ENCODE measurements at regions not wholly inside any gene's neighbourhood (a gene's known extent, or its start where the extent isn't known, plus 50 kb on each side); places are given as distances from the start of the nearest gene placed in this dataset.
"Not testable (repeated sequence)": the region's sequence is repeated elsewhere in the genome, so short reads cannot be mapped to it uniquely, and the experiment has no call there.

DNA sequence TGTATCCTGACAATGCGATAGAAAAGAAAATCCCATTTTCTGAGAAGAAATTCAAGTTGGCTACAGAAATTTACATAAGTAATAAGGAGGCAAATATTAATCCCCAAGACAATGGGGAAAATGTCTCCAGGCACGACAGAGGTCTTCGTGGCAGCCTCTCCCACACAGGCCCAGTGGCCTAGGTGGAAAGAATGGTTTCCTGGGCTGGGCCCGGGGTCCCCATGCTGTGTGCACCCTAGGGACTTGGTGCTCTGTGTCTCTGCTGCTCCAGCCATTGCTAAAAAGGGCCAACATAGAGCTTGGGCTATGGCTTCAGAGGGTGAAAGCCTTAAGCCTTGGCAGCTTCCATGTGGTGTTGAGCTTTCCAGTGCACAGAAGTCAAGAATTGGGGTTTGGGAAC, 102.5 kb upstream of the LYPLAL1 start:
- no peak for DNase-seq

- DNase-seq: no peak
These were observed 101.3 kb upstream of the LYPLAL1 start for GRCh38 chr1:219072329-219072728.

GRCh38 chr1:219074084-219074728, 99.5 kb upstream of the LYPLAL1 start:
- DNase-seq: no peak

DNA sequence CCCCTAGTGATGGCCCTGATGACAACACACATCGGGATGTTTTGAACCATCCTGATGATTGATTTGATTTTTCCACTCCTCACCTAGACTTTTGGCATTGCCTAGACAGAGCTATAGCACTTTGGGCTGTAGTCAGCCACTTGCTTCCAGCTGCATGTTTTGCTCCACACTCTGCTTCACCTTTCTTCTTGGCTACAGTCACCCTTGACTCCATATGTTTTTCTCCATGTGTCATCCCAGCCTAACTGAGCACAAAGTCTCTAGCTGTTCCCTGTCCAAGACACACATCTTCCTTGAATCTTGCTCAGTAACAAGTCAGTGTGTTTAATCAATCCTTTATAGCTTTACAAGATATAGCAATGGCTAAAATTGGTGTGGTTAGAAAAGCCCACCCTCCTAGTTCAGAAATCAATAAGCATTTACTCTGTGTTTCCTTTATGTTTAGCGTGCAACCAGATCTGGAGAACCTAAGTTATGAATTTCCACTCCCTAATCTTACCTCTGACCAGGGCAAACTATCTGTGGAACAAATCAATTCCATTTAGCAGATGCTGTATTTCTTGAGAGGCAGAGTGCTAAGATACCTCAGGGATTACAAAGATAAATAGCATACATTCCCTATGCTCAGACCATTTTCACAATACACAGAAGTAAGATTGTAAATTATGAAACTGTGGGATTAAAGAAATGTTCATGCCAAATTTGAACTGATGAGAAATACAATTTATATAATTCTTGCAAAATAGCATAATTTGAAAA, 98.4 kb upstream of the LYPLAL1 start:
- no peak for DNase-seq

DNA sequence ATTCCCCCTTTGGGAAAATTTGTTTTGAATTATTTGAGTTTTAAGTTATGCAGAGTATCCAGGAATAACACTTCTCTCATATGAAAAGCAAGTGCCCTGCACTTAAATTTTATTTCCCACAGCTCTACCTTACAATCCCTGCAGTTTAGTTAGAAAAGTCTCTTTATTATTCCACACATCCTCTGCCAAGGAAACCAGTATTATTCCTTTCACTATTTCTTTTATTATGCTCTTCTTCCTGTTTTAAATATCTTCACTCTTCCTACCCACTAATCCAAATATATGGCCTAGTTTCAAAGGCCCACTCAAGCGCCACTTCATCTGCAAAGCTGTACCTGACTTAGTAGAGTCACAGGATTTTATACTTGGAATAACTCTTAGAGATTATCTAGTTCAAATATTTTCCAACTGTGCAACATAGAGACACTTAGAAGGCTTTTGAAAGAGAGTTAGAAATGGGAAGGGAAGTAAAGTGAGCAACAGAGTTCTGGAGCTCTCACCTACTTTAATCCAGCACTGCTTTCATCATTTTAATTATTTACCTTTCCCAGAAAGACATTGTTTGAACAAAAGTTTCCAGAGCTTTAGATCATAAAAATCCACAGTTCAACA, 97.2 kb upstream of the LYPLAL1 start:
- DNase-seq: no peak

DNA sequence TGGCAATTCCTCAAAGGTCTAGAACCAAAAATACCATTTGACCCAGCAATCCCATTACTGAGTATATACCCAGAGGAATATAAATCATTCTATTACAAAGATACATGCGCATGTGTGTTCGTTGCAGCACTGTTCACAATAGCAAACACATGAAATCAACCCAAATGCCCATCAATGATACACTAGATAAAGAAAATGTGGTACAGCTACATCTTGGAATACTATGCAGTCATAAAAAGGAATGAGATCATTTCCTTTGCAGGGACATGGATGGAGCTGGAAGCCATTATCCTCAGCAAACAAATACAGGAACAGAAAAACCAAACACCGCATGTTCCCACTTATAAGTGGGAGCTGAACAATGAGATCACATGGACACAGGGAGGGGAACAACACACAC, 95.9 kb upstream of the LYPLAL1 start:
- not testable (repeated sequence) for DNase-seq

DNA sequence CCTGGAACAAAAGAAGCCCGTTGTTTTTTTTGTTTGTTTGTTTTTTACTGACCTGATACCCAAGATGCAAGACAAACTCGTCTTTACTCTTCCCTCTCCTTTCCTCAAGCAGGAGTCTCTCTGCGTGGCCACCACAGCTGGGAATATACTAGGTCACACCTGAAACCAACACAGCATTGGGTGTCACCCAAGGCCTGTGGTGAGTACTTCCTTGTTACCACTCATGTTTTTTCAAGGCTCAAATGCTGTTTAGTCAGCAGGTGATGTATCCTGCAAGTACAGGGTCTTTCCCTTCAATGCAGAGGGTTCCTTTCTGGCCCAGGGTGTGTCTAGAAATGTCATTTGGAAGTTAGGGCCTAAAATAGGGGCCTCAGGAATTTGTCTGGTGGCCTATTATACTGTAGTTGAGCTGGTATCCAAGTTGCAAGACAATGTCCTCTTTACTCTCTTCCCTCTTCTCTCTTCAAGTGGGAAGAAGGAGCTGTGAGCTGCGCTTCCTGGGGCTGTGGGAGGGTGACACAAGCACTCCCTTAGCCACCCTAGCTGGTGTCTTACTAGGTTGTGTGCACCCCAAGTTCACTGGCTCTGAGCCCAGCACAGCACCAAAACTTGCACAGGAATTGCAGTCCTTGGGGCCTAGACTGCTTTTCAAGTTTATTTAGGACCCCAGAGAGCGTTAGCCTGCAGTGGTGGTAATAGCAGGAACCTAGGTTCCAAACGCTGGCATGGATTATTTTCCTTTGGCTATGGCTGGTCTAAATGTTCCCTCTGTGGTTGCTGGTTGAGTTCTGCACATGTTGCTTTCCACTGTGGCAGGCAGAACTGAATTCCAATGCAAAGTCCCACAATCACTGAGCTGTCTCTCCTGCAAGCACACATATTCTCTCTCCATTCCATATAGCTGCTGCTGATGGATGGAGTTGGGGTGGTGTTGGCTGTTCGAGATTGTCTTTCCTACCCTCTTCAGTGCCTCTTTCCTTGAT, 91.4 kb upstream of the LYPLAL1 start:
- no peak for DNase-seq

DNA sequence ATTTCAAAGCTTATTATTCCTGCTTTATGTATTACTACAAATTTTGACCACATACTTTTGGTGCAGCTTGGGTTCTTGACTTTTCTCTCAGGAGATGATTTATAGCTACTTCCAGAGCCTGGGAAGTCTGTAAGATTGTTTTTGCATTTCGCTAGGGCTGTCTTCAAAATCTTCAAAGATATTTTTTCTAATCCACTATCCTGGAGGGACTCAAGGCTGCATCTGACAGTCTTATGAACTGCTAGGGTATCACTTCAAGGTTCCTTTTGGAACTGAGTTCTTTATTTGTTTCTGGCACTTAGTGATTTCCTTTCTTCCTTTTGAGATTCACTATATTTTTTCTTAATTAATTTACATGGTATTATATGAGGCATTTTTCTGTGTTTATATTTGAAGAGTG, 90.0 kb upstream of the LYPLAL1 start:
- no peak for DNase-seq

- no peak for DNase-seq
These were observed 88.6 kb upstream of the LYPLAL1 start for GRCh38 chr1:219085082-219085481.

DNA sequence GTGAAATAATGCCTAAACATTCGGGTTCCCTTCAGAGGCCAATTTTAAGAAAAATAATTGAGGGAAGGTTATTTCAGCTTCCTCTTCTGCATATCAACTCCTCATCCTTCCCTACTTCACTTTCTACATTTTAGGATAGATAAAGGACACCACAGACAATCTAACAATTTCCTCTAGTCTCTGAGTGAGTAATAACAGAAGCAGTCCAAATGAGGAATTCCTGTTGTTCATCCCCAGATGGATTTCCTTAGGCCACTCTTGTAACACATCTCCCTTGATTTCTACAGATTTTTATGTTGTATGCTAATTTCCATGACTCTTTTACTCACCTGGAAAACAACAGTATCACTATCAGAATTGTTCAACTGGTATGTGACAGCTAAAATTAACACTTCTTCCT, 87.7 kb upstream of the LYPLAL1 start:
- no peak for DNase-seq

- no peak for DNase-seq
These were observed 86.7 kb upstream of the LYPLAL1 start for GRCh38 chr1:219086956-219087469.

DNA sequence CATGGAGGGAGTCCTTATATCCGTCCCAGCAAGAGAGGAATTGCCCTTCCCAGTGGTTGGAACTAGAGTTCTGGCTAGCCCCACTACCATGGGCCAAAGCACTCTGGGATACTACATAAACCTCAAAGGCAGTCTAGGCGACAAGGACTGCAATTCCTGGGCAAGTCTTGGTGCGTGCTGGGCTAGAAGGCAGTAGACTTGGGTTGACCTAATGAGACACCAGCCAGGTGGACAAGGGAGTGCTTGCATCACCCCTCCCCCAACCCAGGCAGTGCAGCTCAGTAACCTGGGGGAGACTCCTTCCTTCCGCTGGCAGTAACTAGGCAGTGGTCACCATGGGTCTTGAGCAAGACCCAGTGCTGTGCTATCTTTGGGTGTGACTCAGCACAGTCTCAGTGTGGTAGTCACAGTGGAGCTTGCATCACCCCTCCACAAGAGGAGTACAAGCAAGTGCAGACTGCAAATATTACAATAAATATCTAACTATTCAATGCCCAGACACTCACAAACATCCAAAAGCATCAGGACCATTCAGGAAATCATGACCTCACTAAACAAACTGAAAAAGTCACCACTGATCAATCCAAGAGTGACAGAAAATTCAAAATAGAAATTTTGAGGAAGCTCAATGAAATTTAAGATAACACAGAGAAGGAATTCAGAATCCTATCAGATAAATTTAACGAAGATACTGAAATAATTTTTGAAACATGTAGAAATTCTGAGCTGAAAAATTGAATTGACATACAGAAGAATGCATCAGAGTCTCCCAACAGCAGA, 84.7 kb upstream of the LYPLAL1 start:
- no peak for DNase-seq

GRCh38 chr1:219090607-219091006, 83.1 kb upstream of the LYPLAL1 start:
- DNase-seq: no peak

DNA sequence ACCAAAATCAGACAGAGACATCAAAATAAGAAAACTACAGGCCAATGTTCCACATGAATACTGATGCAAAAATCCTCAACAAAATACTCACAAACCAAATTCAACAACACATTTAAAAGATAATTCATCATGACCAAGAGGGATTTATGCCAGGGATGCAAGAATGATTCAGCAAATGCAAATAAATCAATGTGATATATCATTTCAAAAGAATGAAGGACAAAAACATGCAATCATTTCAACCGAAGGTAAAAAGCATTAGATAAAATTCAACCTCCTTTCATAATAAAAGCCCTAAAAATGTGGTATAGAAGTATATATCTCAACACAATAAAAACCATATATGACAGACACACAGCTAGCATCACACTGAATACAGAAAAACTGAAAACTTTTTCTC, 81.5 kb upstream of the LYPLAL1 start:
- DNase-seq: no peak

DNA sequence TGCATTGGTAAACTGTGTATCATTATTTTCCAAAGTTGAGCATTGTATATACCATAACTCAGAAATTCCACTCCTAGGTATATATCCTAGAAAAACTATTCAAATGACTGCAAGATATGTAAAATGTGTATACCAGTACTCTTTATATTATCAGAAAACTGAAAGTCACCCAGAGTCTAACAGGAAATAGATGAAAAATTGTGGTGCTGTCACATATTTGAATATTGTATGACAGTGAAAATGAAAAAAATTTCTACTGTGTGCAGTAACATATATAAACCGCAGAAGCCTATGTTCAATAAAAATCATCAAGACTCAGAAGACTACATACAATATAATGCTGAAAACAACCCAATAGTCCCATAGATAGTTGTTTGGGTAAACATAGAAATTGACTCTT, 74.4 kb upstream of the LYPLAL1 start:
- DNase-seq: no peak

DNA sequence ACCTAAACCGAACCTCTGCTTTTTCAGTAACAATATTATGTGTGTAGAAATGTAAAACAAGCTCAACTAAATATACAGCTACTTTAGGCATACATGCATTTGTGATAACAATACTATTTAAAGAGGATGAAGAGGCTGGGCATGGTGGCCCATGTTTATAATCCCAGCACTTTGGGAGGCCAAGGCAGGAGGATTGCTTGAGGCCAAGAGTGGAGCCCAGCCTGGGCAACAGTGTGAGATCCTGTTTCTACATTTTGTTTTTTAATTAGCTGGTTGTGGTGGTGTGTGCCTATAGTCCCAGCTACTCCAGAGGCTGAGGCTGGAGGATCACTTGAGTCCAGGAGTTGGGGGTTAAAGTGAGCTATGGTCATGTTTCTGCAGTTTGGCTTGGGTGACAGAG, 73.6 kb upstream of the LYPLAL1 start:
- DNase-seq: no peak

- not testable (repeated sequence) for DNase-seq
These were observed 71.2 kb upstream of the LYPLAL1 start for GRCh38 chr1:219102466-219102865.

DNA sequence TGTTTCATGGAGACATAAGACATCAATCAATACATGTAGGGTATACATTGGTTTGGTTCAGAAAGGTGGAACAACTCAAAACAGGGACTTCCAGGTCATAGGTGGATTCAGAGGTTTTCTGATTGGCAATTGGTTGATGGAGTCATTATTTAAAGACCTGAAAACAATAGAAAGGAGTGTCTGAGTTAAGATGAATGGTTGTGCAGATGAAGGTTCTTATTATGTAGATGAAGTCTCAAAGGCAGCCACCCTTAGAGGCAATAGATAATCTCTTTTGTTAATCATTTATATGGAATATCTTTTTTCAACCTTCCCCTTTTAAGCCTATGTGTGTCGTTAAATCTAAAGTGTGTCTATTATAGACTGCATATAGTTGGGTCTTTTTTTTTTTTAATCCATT, 67.8 kb upstream of the LYPLAL1 start:
- no peak for DNase-seq

DNA sequence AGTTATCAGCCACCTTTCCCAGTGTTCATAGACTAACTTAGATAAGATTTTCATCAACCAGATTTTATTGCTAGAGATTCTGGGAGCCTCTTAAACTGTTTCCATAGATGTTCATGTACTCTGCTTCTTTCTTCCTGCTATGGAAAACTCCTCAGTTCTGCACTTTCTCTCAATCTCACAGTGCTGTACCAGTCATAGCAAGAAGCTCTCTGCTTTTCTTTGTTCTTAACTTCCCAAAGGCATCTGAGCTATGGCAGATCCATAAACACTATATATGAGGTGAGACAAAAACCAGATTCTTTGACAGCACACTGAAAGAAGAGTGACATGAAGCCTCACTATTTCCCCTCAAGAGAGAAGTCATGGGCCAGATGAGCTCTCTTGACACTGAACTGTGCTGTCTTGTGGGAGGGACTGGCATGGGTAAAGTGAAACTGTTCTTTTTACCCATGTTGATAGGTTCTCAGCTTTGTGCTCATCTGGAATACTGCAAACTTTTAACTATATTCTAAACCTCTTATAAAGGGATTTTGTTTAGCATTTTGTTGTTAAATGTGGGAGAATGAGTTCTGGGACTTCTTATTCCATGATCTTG, 64.2 kb upstream of the LYPLAL1 start:
- DNase-seq: no peak

DNA sequence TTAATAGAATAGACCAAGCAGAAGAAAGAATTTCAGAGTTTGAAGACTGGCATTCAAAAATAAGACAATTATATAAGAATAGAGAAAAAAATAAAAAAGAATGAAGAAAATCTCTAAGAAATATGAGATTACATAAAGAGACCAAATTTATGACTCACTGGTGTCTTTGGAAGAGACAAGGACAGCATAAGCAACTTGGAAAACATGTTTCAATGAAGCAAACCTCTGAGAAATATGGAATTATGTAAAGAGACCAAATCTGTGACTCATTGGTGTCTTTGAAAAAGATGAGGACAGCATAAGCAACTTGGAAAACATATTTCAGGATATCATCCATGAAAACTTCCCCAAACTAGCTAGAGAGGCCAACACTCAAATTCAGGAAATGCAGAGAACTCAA, 60.4 kb upstream of the LYPLAL1 start:
- DNase-seq: no peak

GRCh38 chr1:219114014-219114413, 59.7 kb upstream of the LYPLAL1 start:
- no peak for DNase-seq

GRCh38 chr1:219119839-219120238, 53.8 kb upstream of the LYPLAL1 start:
- no peak for DNase-seq
